Transverse colon (tissue), 4 donors: ENCODE measurements at regions not wholly inside any gene's neighbourhood (a gene's known extent, or its start where the extent isn't known, plus 50 kb on each side); places are given as distances from the start of the nearest gene placed in this dataset.

ENCODE experiments used
- DNase-seq: peaks from one replicate; pipeline ENCODE4 v3.0.0-alpha.2; 2019
- H3K27ac ChIP-seq, 4 donors: fragments of 200-600 bp; sonication (generic); 2 replicates each; pipeline ENCODE4 v1.5.1; 2016 to 2018; ENCODE audit warnings: inconsistent platforms in 4 of 4
- H3K27me3 ChIP-seq: fragments of 200-600 bp; sonication (generic); 2 replicates; pipeline ENCODE4 v1.5.1; 2017; ENCODE audit warnings: inconsistent platforms
- H3K36me3 ChIP-seq, 4 donors: fragments of 200-600 bp; sonication (generic); 2 replicates each; pipeline ENCODE4 v1.5.1; 2017 to 2019; ENCODE audit warnings: inconsistent platforms in 4 of 4
- H3K4me1 ChIP-seq, 4 donors: fragments of 200-600 bp; sonication (generic); 2 replicates each; pipeline ENCODE4 v1.5.1; 2017 to 2020; ENCODE audit warnings: inconsistent platforms in 4 of 4
- H3K4me3 ChIP-seq, 4 donors: fragments of 200-600 bp; sonication (generic); 1 replicate in 1 of 4; 2 replicates in 3 of 4; pipeline versions ENCODE4 v1.5.1 to v1.6.1; 2017 to 2019; ENCODE audit warnings: inconsistent platforms in 4 of 4
- H3K9me3 ChIP-seq, 2 donors: fragments of 200-600 bp; sonication (generic); 2 replicates each; pipeline ENCODE4 v1.5.1; 2017 to 2019; ENCODE audit warnings: inconsistent platforms in 2 of 2
- CTCF ChIP-seq, 5 experiments: fragments of 200-600 bp in 3 of 5; fragments of 450-650 bp in 2 of 5; sonication (generic) in 3 of 5; IDR thresholded peaks; 1 replicate in 2 of 5; 2 replicates in 3 of 5; pipeline ENCODE4 v1.5.1; 2016 to 2017; ENCODE audit warnings: antibody characterized with exemption in 5 of 5, inconsistent platforms in 3 of 5, mild to moderate bottlenecking in 2 of 5, moderate library complexity in 1 of 5
- EP300 ChIP-seq: sonication (generic); formaldehyde crosslinking; IDR thresholded peaks from one replicate; pipeline ENCODE4 v1.6.1; 2017; ENCODE audit warnings: antibody characterized with exemption, low read depth
- POLR2A ChIP-seq: fragments of 450-650 bp; IDR thresholded peaks from one replicate; pipeline ENCODE4 v1.6.1; 2016; ENCODE audit warnings: antibody characterized with exemption, mild to moderate bottlenecking, moderate library complexity
- POLR2AphosphoS5 ChIP-seq, 3 donors: sonication (generic); formaldehyde crosslinking; IDR thresholded peaks; one replicate each; pipeline ENCODE4 v1.6.1; 2016; ENCODE audit warnings: antibody characterized with exemption in 3 of 3
- WGBS, 2 donors: methylation state at CpG; one replicate each; pipeline ENCODE4 v1.1.5; 2018; ENCODE audit warnings: low coverage in 1 of 2; 5-methylcytosine and 5-hydroxymethylcytosine counted together
- in situ Hi-C, 4 donors: fragments of 200-750 bp; cut with MboI; loops; one replicate each; pipeline versions ENCODE4 v1.15.0 to v1.15.1; 2017; ENCODE audit warnings: low sequenced_read_pairs in 3 of 4, low pct_ligation_motif_present in 1 of 4, low pct_unique_long_range_greater_than_20kb in 1 of 4
- intact Hi-C: fragments of 100-400 bp; cut with DNase I; formaldehyde crosslinking; loops from one replicate; pipeline ENCODE4 v1.15.1; 2023; ENCODE audit warnings: low total_unique reads

DNA sequence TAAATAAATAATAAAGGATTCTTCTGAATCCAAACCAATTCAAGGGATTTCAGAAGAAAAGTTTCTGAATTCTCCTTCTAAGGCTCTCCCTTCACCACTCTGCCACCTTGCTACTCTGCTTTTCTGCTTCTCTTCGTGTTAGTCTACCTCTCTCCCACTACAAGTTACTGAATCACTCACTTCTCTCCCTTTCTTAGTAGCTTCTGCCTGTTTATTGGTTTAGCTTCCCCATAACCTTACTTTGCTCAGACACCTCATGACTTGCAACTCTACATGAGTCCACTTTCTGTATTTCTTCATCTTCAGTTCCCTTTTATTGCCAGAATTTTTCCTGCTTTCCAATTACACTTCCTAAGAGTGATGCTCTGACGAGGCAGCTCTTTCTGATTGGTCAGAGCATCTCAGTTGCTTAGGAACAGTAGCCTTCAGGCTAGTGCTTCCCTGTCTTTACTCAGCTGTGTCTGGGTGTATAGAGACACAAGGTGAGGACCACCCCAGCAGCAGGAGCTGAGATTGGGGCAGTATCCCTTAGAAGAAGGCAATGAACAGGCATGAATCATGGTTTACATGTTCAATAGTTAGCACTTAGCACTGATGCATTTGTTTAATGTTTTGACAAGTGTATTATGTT is 144.6 kb downstream of the SLC30A10 start:
- in situ Hi-C loops (no loop called here), intact Hi-C loops (no loop called here)
- Histone ChIP-seq H3K27me3 (no peaks in the 10 kb centered on the region), H3K27ac (no peak overlapping the region), H3K36me3 (no peaks in the 10 kb centered on the region), H3K9me3 (no peaks in the 10 kb centered on the region), H3K4me3 (no peak overlapping the region), H3K4me1 (no peaks in the 10 kb centered on the region)
- no peak for TF ChIP-seq CTCF (IDR thresholded peaks at IDR 0.05)
- DNase-seq: no peak
- WGBS, 2 donors: 27 to 67% methylated on average over 2 of the region's 2 CpGs

DNA sequence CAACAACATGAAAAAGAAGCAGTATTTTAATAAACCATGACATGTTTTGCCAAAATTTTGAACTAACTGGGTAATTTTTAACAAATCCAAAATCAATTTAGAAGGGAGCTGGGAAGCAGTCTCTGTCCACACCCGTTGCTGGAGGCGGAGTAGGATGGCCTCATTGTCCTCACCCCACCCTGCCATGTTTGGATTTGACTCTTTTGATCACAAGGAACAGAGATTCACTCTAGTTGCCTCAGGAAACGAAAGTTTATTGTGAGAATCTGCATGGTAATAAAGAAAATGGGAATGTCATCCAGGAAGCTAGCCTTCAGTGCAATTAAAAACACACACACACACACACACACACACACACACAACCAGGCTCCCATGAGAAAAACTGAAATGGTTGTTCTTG is 145.4 kb downstream of the SLC30A10 start:
- Histone ChIP-seq H3K4me1 (no peaks in the 10 kb centered on the region), H3K36me3 (no peaks in the 10 kb centered on the region), H3K9me3 (no peaks in the 10 kb centered on the region), H3K27ac (no peak overlapping the region), H3K27me3 (no peaks in the 10 kb centered on the region), H3K4me3 (no peak overlapping the region)
- TF ChIP-seq POLR2A: no peak
- no peak for TF ChIP-seq POLR2AphosphoS5 (IDR thresholded peaks at IDR 0.05)
- no peak for TF ChIP-seq EP300
- no peak for TF ChIP-seq CTCF (IDR thresholded peaks at IDR 0.05)
- WGBS, 2 donors: 28% methylated on average over 3 of the region's 3 CpGs; no CpG with 5 or more reads in 1 of the 2 donors
- intact Hi-C loops: no loop called here
- DNase-seq: no peak
- in situ Hi-C loops: no loop called here

DNA sequence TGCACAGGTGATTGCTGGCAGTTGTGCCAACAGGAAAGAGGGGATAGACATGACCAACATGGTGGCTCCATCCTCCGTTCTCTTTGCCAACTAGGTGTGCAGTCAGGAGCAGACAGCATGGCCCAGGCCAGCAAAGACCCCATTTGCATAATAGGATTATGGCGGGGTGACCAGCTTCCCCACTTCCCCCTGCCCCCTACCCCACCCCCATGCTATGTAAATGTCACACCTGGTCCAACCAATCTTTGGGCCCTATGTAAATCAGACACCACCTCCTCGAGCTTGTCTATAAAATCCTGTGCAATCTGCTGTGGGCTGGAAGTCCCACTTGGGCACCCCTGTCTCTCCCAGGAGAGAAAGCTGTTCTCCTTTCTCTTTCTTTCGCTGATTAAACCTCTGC is 146.0 kb downstream of the SLC30A10 start:
- WGBS, 2 donors: 64 to 85% methylated on average over 3 to 4 of the region's 4 CpGs
- Histone ChIP-seq H3K27me3 (no peaks in the 10 kb centered on the region), H3K36me3 (no peaks in the 10 kb centered on the region), H3K27ac (no peak overlapping the region), H3K4me3 (no peak overlapping the region), H3K4me1 (no peaks in the 10 kb centered on the region), H3K9me3 (no peaks in the 10 kb centered on the region)
- intact Hi-C loops (no loop called here), in situ Hi-C loops (no loop called here)
- TF ChIP-seq POLR2A: no peak
- TF ChIP-seq EP300: no peak
- no peak for TF ChIP-seq CTCF (IDR thresholded peaks at IDR 0.05)
- no peak for DNase-seq

- H3K36me3 ChIP-seq: no peaks in the 10 kb centered on the region
- in situ Hi-C loops (no loop called here), intact Hi-C loops (no loop called here)
- no peak overlapping the region for H3K27ac ChIP-seq
- H3K27me3 ChIP-seq: no peaks in the 10 kb centered on the region
- no peaks in the 10 kb centered on the region for H3K9me3 ChIP-seq
- H3K4me3 ChIP-seq: no peak overlapping the region
- TF ChIP-seq POLR2A (no peak), EP300 (no peak), CTCF (IDR thresholded peaks at IDR 0.05) (no peak), POLR2AphosphoS5 (IDR thresholded peaks at IDR 0.05) (no peak)
- no peaks in the 10 kb centered on the region for H3K4me1 ChIP-seq
- DNase-seq: no peak
These were observed 146.9 kb downstream of the SLC30A10 start for GRCh38 chr1:219781491-219781890.
